Aorta (tissue), 5 donors: ENCODE measurements at regions not wholly inside any gene's neighbourhood (a gene's known extent, or its start where the extent isn't known, plus 50 kb on each side); places are given as distances from the start of the nearest gene placed in this dataset.

ENCODE experiments used
- ATAC-seq: fragments of 200-7000 bp; cut with Tn5 transposase; one replicate; pipeline ENCODE4 v1.9.1; 2022; ENCODE audit warnings: moderate library complexity; ENCODE audit not compliant: low FRiP score
- DNase-seq, 2 donors: peaks; one replicate each; pipeline ENCODE4 v3.0.0-alpha.2; 2020
- H3K27ac ChIP-seq, 2 donors: one replicate each; pipeline ENCODE4 v1.5.1; 2013; ENCODE audit warnings: low read length in 2 of 2, mild to moderate bottlenecking in 2 of 2, moderate library complexity in 2 of 2, control low read depth in 1 of 2, inconsistent platforms in 1 of 2, low read depth in 1 of 2
- H3K27me3 ChIP-seq, 2 donors: one replicate each; pipeline ENCODE4 v1.6.1; 2013; ENCODE audit warnings: control low read depth in 1 of 2, low read length in 1 of 2, mild to moderate bottlenecking in 1 of 2, moderate library complexity in 1 of 2; ENCODE audit not compliant: insufficient read depth in 2 of 2, control insufficient read depth in 1 of 2
- H3K36me3 ChIP-seq, 2 donors: one replicate each; pipeline ENCODE4 v1.6.1; 2013; ENCODE audit warnings: control low read depth in 1 of 2, low read length in 1 of 2, mild to moderate bottlenecking in 1 of 2; ENCODE audit not compliant: insufficient read depth in 2 of 2, control insufficient read depth in 1 of 2
- H3K4me1 ChIP-seq, 2 donors: one replicate each; pipeline ENCODE4 v1.6.1; 2013; ENCODE audit warnings: low read length in 2 of 2, control low read depth in 1 of 2, mild to moderate bottlenecking in 1 of 2, moderate library complexity in 1 of 2; ENCODE audit not compliant: insufficient read depth in 2 of 2, control insufficient read depth in 1 of 2
- H3K4me3 ChIP-seq, 2 donors: one replicate each; pipeline ENCODE4 v1.5.1; 2013; ENCODE audit warnings: low read length in 2 of 2, control low read depth in 1 of 2, mild to moderate bottlenecking in 1 of 2
- H3K9me3 ChIP-seq: one replicate; pipeline ENCODE4 v1.6.1; 2013; ENCODE audit warnings: mild to moderate bottlenecking, low read length; ENCODE audit not compliant: control insufficient read depth
- WGBS, 2 donors: extraction: QIAGEN DNeasy Blood & Tissue Kit; methylation state at CpG; one replicate each; pipeline ENCODE4 v1.1.7; 2013; 5-methylcytosine and 5-hydroxymethylcytosine counted together
- intact Hi-C, 2 donors: fragments of 100-400 bp; cut with DNase I; formaldehyde crosslinking; loops; one replicate each; pipeline versions ENCODE4 v1.14.2 to v1.15.0; 2022
- donor health status: healthy with polysubstance abuse.
- donor health status: Bipolar disorder and iron deficiency.
- donor health status: DM: no; HTN: no; CAD: no.
- donor health status: DM: no; HTN: no; CAD: no.
- donor health status: DM: yes; HTN: yes; CAD: no.

- no peak overlapping the region for H3K4me3 ChIP-seq
- H3K27ac ChIP-seq = no peak overlapping the region
- H3K27me3 ChIP-seq = no peaks in the 10 kb centered on the region
- H3K36me3 ChIP-seq = no peaks in the 10 kb centered on the region
- 52 to 57% methylated on average over 2 of the region's 2 CpGs for WGBS, 2 donors
- intact Hi-C loops = no loop called here
- ATAC-seq (no peak), DNase-seq (no peak)
- H3K9me3 ChIP-seq = peaks cover 2% of the 10 kb centered on the region
- no peaks in the 10 kb centered on the region for H3K4me1 ChIP-seq
These were observed 98.8 kb upstream of the ARRDC4 start for GRCh38 chr15:97861529-97862260.

- no peaks in the 10 kb centered on the region for H3K27me3 ChIP-seq
- ATAC-seq (no peak), DNase-seq (no peak)
- no peaks in the 10 kb centered on the region for H3K9me3 ChIP-seq
- intact Hi-C loops = no loop called here
- H3K36me3 ChIP-seq = no peaks in the 10 kb centered on the region
- 69 to 83% methylated on average over 9 of the region's 9 CpGs for WGBS, 2 donors
- H3K4me1 ChIP-seq = no peaks in the 10 kb centered on the region
- H3K27ac ChIP-seq = no peak overlapping the region
- H3K4me3 ChIP-seq = no peak overlapping the region
These were observed 93.5 kb upstream of the ARRDC4 start for GRCh38 chr15:97866959-97867358.

DNA sequence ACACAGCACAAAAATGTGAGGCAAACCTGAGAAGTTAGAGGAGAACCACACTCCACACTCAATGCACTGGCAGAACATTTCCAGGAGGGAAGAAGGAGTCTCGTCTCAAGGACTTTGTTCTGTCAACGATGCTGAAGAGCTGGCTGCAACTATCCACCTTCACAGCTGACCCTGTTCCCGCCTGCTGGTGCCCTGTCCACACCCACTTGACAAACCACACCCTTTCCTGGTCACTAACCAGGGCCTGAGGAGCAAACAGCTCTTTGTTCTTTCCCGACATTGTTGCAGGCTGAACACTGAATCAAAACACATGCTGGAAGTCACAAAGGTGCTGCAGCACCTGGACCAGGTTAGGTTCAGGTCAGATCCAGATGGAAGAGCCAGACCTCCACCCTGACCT is 92.6 kb upstream of the ARRDC4 start:
- Histone ChIP-seq H3K9me3 (no peaks in the 10 kb centered on the region), H3K4me3 (no peak overlapping the region), H3K27ac (no peak overlapping the region), H3K27me3 (no peaks in the 10 kb centered on the region), H3K4me1 (no peaks in the 10 kb centered on the region), H3K36me3 (no peaks in the 10 kb centered on the region)
- intact Hi-C loops = no loop called here
- ATAC-seq (no peak), DNase-seq (no peak)
- 47 to 48% methylated on average over 4 of the region's 4 CpGs for WGBS, 2 donors

GRCh38 chr15:97868981-97869380 is 91.5 kb upstream of the ARRDC4 start:
- no peaks in the 10 kb centered on the region for H3K4me1 ChIP-seq
- no peak for ATAC-seq
- DNase-seq = no peak
- H3K27me3 ChIP-seq = no peaks in the 10 kb centered on the region
- WGBS, 2 donors = 71 to 73% methylated on average over 5 of the region's 5 CpGs
- H3K36me3 ChIP-seq = no peaks in the 10 kb centered on the region
- H3K27ac ChIP-seq = no peak overlapping the region
- intact Hi-C loops = no loop called here
- H3K9me3 ChIP-seq = no peaks in the 10 kb centered on the region
- H3K4me3 ChIP-seq = no peak overlapping the region

GRCh38 chr15:97870771-97871170 is 89.7 kb upstream of the ARRDC4 start:
- H3K9me3 ChIP-seq = no peaks in the 10 kb centered on the region
- no peak for ATAC-seq
- 90% methylated on average over 3 of the region's 3 CpGs for WGBS, 2 donors
- intact Hi-C loops = no loop called here
- H3K4me1 ChIP-seq = no peaks in the 10 kb centered on the region
- no peak for DNase-seq
- no peaks in the 10 kb centered on the region for H3K27me3 ChIP-seq
- H3K36me3 ChIP-seq = no peaks in the 10 kb centered on the region
- no peak overlapping the region for H3K4me3 ChIP-seq
- H3K27ac ChIP-seq = no peak overlapping the region

DNA sequence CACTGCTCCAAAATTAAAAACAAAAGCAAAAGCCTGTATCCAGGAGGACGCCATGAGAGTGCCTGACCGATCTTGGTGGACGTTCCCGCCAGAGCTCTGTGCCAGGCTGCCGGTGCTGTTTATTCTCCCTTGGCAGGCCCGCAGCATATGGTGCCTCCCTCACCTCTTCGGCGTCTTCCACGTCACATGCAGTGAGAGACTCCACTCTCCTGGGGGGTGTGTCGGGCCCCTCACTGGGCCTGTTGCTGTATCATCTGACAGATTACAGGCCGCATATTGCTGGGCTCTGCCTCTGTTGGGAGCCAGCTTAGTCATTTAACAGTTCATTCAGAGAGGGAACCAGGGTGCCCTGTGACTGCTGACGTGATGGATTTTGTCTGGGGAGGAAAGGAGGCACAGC is 86.4 kb upstream of the ARRDC4 start:
- 45 to 65% methylated on average over 12 of the region's 12 CpGs for WGBS, 2 donors
- DNase-seq (no peak), ATAC-seq (no peak)
- Histone ChIP-seq H3K27me3 (no peaks in the 10 kb centered on the region), H3K4me3 (no peak overlapping the region), H3K9me3 (peaks cover 1% of the 10 kb centered on the region), H3K27ac (no peak overlapping the region), H3K36me3 (no peaks in the 10 kb centered on the region), H3K4me1 (no peaks in the 10 kb centered on the region)
- intact Hi-C loops = no loop called here

DNA sequence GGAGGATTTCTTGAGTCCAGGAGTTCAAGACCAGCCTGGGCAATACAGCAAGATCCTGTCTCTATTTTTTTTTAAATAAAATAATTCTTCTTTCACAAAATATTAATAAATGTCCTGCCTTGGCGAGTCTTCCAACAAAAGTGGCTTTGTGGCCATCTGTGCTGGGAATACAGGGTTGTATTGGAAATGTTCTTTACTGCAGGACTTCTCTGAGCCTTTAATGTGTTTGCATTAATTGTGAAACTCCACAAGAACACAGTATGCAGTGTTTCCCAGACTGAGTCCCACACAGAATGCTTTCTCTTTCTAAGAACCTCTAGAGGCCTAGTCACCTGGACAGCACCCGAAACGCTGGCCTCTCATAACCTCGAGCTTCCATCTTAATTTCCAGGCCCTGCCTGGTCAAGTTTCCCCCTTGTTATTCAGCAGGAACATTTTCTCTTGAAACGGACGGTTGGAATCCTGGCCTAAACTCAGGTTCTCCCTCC is 85.4 kb upstream of the ARRDC4 start:
- no peaks in the 10 kb centered on the region for H3K36me3 ChIP-seq
- H3K9me3 ChIP-seq = peaks cover 1% of the 10 kb centered on the region
- ATAC-seq (no peak), DNase-seq (no peak)
- no peaks in the 10 kb centered on the region for H3K4me1 ChIP-seq
- 63 to 70% methylated on average over 6 of the region's 6 CpGs for WGBS, 2 donors
- intact Hi-C loops = no loop called here
- no peak overlapping the region for H3K4me3 ChIP-seq
- no peaks in the 10 kb centered on the region for H3K27me3 ChIP-seq
- no peak overlapping the region for H3K27ac ChIP-seq

GRCh38 chr15:97875513-97876280 is 84.8 kb upstream of the ARRDC4 start:
- H3K4me3 ChIP-seq = no peak overlapping the region
- intact Hi-C loops = no loop called here

GRCh38 chr15:97876281-97876675 is 84.2 kb upstream of the ARRDC4 start:
- intact Hi-C loops = no loop called here

More at GRCh38 chr15:97875513-97876280, 84.8 kb upstream of the ARRDC4 start:
- H3K36me3 ChIP-seq = no peaks in the 10 kb centered on the region
- DNase-seq = no peak
- H3K27ac ChIP-seq = no peak overlapping the region
- no peaks in the 10 kb centered on the region for H3K27me3 ChIP-seq
- H3K9me3 ChIP-seq = peaks cover 1% of the 10 kb centered on the region
- no peak for ATAC-seq
- 35 to 59% methylated on average over 49 of the region's 49 CpGs for WGBS, 2 donors
- no peaks in the 10 kb centered on the region for H3K4me1 ChIP-seq

More at GRCh38 chr15:97876281-97876675, 84.2 kb upstream of the ARRDC4 start:
- H3K27me3 ChIP-seq = no peaks in the 10 kb centered on the region
- ATAC-seq (no peak), DNase-seq (no peak)
- peaks cover 1% of the 10 kb centered on the region for H3K9me3 ChIP-seq
- no peak overlapping the region for H3K27ac ChIP-seq
- 83 to 87% methylated on average over 10 of the region's 10 CpGs for WGBS, 2 donors
- no peaks in the 10 kb centered on the region for H3K36me3 ChIP-seq
- H3K4me3 ChIP-seq = no peak overlapping the region
- no peaks in the 10 kb centered on the region for H3K4me1 ChIP-seq
